ENCODE measurements at regions not wholly inside any gene's neighbourhood (a gene's known extent, or its start where the extent isn't known, plus 50 kb on each side); places are given as distances from the start of the nearest gene placed in this dataset.
"Not testable (repeated sequence)": the region's sequence is repeated elsewhere in the genome, so short reads cannot be mapped to it uniquely, and the experiment has no call there.

DNA sequence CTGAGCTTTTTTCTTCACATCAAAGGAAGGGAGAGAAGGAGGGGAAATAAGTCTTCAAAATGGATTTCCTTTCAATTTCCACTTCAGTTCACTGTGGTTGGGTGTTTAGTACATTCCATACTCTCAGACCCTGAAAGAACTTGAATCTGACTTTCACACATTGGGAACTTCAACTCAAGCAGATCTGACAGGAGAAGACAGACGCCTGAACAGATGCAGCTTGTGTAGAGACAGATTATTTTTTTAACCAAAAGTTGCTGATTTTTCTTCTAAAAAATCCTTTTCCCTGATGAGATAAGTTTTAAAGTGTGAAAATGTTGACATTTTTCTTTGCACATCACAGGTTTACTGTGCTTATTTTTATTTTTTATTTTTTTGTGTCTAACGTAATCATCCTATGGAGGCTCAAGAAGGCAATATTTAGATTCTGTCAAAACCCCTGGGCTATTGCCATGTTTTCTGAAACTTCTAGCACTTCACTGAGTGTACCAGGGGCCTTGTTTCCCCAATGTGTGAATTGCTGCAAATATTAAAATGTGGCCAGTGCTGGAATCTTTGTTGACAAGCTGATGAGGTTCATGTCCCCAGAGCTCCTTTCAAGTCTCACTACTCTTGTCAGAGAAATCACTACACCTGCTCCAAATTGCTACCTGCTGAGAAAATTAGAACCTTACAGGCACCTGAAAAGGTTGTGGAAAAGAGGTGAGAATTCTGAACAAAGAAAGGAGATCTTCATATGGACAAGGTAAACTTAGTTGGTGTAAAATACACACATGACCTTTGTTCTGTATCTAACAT, 214.8 kb upstream of the BTBD3 start:
- Histone ChIP-seq H3K4me3 (replicated peaks; ENCODE audit: low read depth, low read length) (no peak overlapping the region), H3K27me3 (replicated peaks; ENCODE audit: control insufficient read depth, insufficient read depth, low read length) (no peaks in the 10 kb centered on the region), H3K36me3 (ENCODE audit: control insufficient read depth, insufficient read depth, low read length) (no peaks in the 10 kb centered on the region)
- no peak for DNase-seq (ENCODE audit: extremely low read depth, insufficient read length)
- TF ChIP-seq, protein P1, sequence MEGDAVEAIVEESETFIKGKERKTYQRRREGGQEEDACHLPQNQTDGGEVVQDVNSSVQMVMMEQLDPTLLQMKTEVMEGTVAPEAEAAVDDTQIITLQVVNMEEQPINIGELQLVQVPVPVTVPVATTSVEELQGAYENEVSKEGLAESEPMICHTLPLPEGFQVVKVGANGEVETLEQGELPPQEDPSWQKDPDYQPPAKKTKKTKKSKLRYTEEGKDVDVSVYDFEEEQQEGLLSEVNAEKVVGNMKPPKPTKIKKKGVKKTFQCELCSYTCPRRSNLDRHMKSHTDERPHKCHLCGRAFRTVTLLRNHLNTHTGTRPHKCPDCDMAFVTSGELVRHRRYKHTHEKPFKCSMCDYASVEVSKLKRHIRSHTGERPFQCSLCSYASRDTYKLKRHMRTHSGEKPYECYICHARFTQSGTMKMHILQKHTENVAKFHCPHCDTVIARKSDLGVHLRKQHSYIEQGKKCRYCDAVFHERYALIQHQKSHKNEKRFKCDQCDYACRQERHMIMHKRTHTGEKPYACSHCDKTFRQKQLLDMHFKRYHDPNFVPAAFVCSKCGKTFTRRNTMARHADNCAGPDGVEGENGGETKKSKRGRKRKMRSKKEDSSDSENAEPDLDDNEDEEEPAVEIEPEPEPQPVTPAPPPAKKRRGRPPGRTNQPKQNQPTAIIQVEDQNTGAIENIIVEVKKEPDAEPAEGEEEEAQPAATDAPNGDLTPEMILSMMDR (IDR thresholded peaks at IDR 0.05; ENCODE audit: insufficient read depth, low read length, poor library complexity, severe bottlenecking) = no peak

DNA sequence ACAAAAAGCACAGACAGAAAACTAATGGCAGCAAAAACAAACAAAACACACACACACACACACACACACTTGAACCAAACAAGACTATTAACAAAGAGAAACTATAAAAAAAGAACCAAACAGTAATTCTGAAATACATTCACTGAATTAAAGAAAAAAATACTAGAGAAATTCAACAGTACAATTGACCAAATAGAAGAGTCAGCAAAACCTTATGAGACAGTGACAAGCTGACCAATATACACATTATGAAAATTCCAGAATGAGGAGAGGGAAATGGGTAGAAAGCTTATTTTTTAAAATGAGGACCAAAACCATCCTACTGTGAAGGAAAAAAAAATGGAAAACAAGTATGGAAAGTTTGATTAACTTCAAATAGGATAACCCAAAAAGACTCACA, 212.2 kb upstream of the BTBD3 start:
- Histone ChIP-seq H3K36me3 (ENCODE audit: control insufficient read depth, insufficient read depth, low read length) (no peaks in the 10 kb centered on the region), H3K4me3 (replicated peaks; ENCODE audit: low read depth, low read length) (no peak overlapping the region), H3K27me3 (replicated peaks; ENCODE audit: control insufficient read depth, insufficient read depth, low read length) (no peaks in the 10 kb centered on the region)
- DNase-seq (ENCODE audit: extremely low read depth, insufficient read length) = no peak
- TF ChIP-seq, protein P1 (IDR thresholded peaks at IDR 0.05; ENCODE audit: insufficient read depth, low read length, poor library complexity, severe bottlenecking) = no peak

DNA sequence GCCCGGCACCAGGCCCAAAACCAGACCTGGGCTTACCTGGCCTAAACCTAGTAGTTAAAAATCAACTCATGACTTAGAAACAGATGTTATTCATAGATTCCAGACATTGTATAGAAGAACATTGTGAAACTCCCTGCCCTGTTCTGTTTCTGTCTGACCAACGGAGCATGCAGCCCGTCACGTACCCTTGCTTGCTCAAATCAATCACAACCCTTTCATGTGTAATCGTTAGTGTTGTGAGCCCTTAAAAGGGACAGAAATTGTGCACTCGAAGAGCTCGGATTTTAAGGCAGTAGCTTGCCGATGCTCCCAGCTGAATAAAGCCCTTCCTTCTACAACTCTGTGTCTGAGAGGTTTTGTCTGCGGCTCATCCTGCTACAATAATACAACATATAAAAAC, 209.5 kb upstream of the BTBD3 start:
- H3K27me3 ChIP-seq (replicated peaks; ENCODE audit: control insufficient read depth, insufficient read depth, low read length); H3K4me3 ChIP-seq (replicated peaks; ENCODE audit: low read depth, low read length); H3K36me3 ChIP-seq (ENCODE audit: control insufficient read depth, insufficient read depth, low read length); DNase-seq (ENCODE audit: extremely low read depth, insufficient read length): not testable (repeated sequence)

DNA sequence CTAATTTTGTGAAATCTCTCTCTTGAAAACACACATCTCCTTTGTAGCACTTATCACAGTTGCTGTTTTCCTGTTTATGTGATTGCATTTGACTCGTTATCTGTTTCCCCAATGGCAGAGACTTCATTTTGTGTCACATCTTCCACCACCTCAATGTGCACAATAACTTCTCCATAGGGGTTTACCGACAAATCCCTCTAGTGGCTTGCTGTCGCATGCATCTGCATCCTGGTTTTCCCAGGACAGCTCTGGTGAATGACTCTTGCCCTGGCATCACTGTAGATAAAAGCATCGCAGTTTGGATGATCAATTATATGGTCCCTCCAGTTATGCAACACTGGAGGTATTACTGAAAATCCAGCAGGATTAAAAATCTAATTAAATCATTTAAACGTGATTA, 206.5 kb upstream of the BTBD3 start:
- Histone ChIP-seq H3K4me3 (replicated peaks; ENCODE audit: low read depth, low read length) (no peak overlapping the region), H3K36me3 (ENCODE audit: control insufficient read depth, insufficient read depth, low read length) (no peaks in the 10 kb centered on the region), H3K27me3 (replicated peaks; ENCODE audit: control insufficient read depth, insufficient read depth, low read length) (no peaks in the 10 kb centered on the region)
- no peak for DNase-seq (ENCODE audit: extremely low read depth, insufficient read length)
- TF ChIP-seq, protein P1 (IDR thresholded peaks at IDR 0.05; ENCODE audit: insufficient read depth, low read length, poor library complexity, severe bottlenecking) = no peak

DNA sequence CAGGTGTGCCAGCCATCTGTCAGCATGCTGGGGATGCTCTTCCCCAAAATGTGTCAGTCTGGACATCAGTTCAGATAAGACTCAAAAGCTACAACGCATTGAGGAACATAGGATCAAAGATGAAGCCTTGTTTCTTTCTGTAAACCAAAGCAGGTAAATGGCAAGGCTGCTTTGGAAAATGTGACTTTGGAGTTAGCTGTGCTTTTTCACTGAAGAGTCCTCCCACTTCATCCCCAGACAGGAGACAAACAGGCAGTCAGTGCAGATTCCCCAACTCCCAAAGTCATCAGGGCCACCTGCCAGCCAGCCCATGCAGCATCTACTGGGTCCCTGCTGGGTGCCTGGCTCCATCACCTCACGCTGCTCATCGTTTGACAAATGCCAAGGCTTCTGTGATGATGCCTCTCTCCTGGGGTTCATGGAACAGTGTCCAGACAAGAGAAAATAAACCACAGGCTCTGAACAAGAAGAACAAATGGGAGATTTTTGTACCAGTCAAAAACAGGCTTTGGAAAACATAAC, 205.0 kb upstream of the BTBD3 start:
- H3K4me3 ChIP-seq (replicated peaks; ENCODE audit: low read depth, low read length) = no peak overlapping the region
- H3K36me3 ChIP-seq (ENCODE audit: control insufficient read depth, insufficient read depth, low read length) = no peaks in the 10 kb centered on the region
- no peaks in the 10 kb centered on the region for H3K27me3 ChIP-seq (replicated peaks; ENCODE audit: control insufficient read depth, insufficient read depth, low read length)
- TF ChIP-seq, protein P1 (IDR thresholded peaks at IDR 0.05; ENCODE audit: insufficient read depth, low read length, poor library complexity, severe bottlenecking) = no peak
- DNase-seq (ENCODE audit: extremely low read depth, insufficient read length) = no peak

DNA sequence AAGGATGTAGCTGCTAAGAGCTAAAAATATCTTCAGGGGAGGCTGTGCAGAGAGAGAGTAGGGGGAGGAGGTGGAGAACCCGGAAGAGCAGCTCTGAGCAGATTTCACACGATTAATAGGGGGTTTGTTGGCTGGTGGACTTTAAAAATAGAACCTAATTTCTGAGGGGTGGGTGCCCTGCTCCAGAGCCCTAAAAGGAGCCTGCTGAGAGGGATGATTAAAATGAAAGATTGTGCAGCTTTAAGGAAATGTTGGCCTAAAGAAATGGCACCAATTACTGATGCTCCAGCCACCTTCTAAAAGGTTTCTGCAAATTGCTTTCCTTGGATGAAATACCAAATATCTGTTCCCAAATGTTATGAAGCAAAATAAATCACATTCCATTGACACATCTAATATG, 202.8 kb upstream of the BTBD3 start:
- TF ChIP-seq, protein P1 (IDR thresholded peaks at IDR 0.05; ENCODE audit: insufficient read depth, low read length, poor library complexity, severe bottlenecking) = no peak
- no peak for DNase-seq (ENCODE audit: extremely low read depth, insufficient read length)

More for the DNA sequence above, 202.8 kb upstream of the BTBD3 start:
- H3K36me3 ChIP-seq (ENCODE audit: control insufficient read depth, insufficient read depth, low read length) = no peaks in the 10 kb centered on the region
- H3K4me3 ChIP-seq (replicated peaks; ENCODE audit: low read depth, low read length) = no peak overlapping the region
- no peaks in the 10 kb centered on the region for H3K27me3 ChIP-seq (replicated peaks; ENCODE audit: control insufficient read depth, insufficient read depth, low read length)
